ENCODE measurements at regions not wholly inside any gene's neighbourhood (a gene's known extent, or its start where the extent isn't known, plus 50 kb on each side); places are given as distances from the start of the nearest gene placed in this dataset.

DNA sequence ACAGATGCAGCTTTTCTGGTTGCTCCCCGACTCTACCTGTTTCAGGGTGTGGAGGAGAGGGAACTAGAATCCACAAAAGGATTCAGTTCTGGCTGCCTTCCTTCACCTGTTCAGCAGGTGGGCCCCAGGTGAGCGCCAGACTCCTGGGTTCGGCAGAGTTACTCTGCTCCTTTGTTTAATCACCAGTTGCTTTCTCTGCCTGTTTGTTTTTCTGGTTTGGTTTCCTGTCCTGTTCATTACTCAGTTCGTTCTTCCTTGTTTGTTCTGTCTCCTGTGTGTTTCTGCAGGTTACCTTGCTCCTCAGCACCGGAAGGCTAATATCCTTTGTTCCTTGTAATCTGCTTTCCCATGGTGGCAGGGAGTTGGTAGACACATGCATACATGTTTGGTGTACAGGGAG is 508.5 kb upstream of the ATP11B start:
- TF ChIP-seq, protein P1, sequence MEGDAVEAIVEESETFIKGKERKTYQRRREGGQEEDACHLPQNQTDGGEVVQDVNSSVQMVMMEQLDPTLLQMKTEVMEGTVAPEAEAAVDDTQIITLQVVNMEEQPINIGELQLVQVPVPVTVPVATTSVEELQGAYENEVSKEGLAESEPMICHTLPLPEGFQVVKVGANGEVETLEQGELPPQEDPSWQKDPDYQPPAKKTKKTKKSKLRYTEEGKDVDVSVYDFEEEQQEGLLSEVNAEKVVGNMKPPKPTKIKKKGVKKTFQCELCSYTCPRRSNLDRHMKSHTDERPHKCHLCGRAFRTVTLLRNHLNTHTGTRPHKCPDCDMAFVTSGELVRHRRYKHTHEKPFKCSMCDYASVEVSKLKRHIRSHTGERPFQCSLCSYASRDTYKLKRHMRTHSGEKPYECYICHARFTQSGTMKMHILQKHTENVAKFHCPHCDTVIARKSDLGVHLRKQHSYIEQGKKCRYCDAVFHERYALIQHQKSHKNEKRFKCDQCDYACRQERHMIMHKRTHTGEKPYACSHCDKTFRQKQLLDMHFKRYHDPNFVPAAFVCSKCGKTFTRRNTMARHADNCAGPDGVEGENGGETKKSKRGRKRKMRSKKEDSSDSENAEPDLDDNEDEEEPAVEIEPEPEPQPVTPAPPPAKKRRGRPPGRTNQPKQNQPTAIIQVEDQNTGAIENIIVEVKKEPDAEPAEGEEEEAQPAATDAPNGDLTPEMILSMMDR (IDR thresholded peaks at IDR 0.05), result no peak
- no peak for TF ChIP-seq YY1 (IDR thresholded peaks at IDR 0.05; ENCODE audit: low read depth)
- TF ChIP-seq, protein P2, sequence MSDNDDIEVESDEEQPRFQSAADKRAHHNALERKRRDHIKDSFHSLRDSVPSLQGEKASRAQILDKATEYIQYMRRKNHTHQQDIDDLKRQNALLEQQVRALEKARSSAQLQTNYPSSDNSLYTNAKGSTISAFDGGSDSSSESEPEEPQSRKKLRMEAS (IDR thresholded peaks at IDR 0.05; ENCODE audit: low read depth), result no peak
- TF ChIP-seq EZH2phosphoT487 (IDR thresholded peaks at IDR 0.05; ENCODE audit: borderline replicate concordance, low read depth), result no peak
- no peak for TF ChIP-seq EP300 (IDR thresholded peaks at IDR 0.05; ENCODE audit: borderline replicate concordance in 1 of 2, low read depth in 1 of 2, low read length in 1 of 2)
- TF ChIP-seq, protein P3, sequence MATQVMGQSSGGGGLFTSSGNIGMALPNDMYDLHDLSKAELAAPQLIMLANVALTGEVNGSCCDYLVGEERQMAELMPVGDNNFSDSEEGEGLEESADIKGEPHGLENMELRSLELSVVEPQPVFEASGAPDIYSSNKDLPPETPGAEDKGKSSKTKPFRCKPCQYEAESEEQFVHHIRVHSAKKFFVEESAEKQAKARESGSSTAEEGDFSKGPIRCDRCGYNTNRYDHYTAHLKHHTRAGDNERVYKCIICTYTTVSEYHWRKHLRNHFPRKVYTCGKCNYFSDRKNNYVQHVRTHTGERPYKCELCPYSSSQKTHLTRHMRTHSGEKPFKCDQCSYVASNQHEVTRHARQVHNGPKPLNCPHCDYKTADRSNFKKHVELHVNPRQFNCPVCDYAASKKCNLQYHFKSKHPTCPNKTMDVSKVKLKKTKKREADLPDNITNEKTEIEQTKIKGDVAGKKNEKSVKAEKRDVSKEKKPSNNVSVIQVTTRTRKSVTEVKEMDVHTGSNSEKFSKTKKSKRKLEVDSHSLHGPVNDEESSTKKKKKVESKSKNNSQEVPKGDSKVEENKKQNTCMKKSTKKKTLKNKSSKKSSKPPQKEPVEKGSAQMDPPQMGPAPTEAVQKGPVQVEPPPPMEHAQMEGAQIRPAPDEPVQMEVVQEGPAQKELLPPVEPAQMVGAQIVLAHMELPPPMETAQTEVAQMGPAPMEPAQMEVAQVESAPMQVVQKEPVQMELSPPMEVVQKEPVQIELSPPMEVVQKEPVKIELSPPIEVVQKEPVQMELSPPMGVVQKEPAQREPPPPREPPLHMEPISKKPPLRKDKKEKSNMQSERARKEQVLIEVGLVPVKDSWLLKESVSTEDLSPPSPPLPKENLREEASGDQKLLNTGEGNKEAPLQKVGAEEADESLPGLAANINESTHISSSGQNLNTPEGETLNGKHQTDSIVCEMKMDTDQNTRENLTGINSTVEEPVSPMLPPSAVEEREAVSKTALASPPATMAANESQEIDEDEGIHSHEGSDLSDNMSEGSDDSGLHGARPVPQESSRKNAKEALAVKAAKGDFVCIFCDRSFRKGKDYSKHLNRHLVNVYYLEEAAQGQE (IDR thresholded peaks at IDR 0.05; ENCODE audit: low read depth, low read length), result no peak
- TF ChIP-seq POLR2AphosphoS5 (IDR thresholded peaks at IDR 0.05; ENCODE audit: low read depth, low read length), result no peak
- TF ChIP-seq TEAD4 (IDR thresholded peaks at IDR 0.05; ENCODE audit: borderline replicate concordance, insufficient read depth), result no peak
- TF ChIP-seq CHD2 (IDR thresholded peaks at IDR 0.05; ENCODE audit: low read length, partially characterized antibody), result no peak
- no peak for TF ChIP-seq FOSL2 (IDR thresholded peaks at IDR 0.05; ENCODE audit: borderline replicate concordance, low read depth)
- TF ChIP-seq, protein P4, sequence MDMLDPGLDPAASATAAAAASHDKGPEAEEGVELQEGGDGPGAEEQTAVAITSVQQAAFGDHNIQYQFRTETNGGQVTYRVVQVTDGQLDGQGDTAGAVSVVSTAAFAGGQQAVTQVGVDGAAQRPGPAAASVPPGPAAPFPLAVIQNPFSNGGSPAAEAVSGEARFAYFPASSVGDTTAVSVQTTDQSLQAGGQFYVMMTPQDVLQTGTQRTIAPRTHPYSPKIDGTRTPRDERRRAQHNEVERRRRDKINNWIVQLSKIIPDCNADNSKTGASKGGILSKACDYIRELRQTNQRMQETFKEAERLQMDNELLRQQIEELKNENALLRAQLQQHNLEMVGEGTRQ (IDR thresholded peaks at IDR 0.05; ENCODE audit: borderline replicate concordance, low read depth, low read length), result no peak
- no peak for TF ChIP-seq NFIC (IDR thresholded peaks at IDR 0.05; ENCODE audit: borderline replicate concordance)
- no peak for TF ChIP-seq RAD21 (IDR thresholded peaks at IDR 0.05; ENCODE audit: low read length)

Data from SK-N-SH (cell line).